Effector CD4-positive, alpha-beta T cell (primary cell): ENCODE measurements at regions not wholly inside any gene's neighbourhood (a gene's known extent, or its start where the extent isn't known, plus 50 kb on each side); places are given as distances from the start of the nearest gene placed in this dataset.

ENCODE experiments used
- DNase-seq: peaks from one replicate; pipeline ENCODE4 v3.0.0-alpha.2; 2020

GRCh38 chr18:51739044-51739666 is 541.7 kb upstream of the MEX3C start:
- DNase-seq = no peak

- no peak for DNase-seq
Measured at GRCh38 chr18:51751901-51752300, 554.4 kb upstream of the MEX3C start.

GRCh38 chr18:51753365-51754057 is 556.0 kb upstream of the MEX3C start:
- DNase-seq = no peak

- no peak for DNase-seq
Measured at GRCh38 chr18:51754566-51754965, 557.1 kb upstream of the MEX3C start.

GRCh38 chr18:51757255-51757924 is 559.9 kb upstream of the MEX3C start:
- DNase-seq = no peak

- no peak for DNase-seq
Measured at GRCh38 chr18:51762373-51762772, 564.9 kb upstream of the MEX3C start.

GRCh38 chr18:51765606-51766360 is 568.3 kb upstream of the MEX3C start:
- no peak for DNase-seq

GRCh38 chr18:51767293-51767692 is 569.8 kb upstream of the MEX3C start:
- no peak for DNase-seq

- DNase-seq = no peak
Measured at GRCh38 chr18:51778115-51778514, 561.9 kb upstream of the DCC start.

- no peak for DNase-seq
Measured at GRCh38 chr18:51789871-51790270, 550.1 kb upstream of the DCC start.

GRCh38 chr18:51801514-51801913 is 538.5 kb upstream of the DCC start:
- no peak for DNase-seq

GRCh38 chr18:51802569-51803428 is 537.2 kb upstream of the DCC start:
- DNase-seq = no peak

- DNase-seq = no peak
Measured at GRCh38 chr18:51807336-51807735, 532.7 kb upstream of the DCC start.

- no peak for DNase-seq
Measured at GRCh38 chr18:51811883-51812282, 528.1 kb upstream of the DCC start.

- no peak for DNase-seq
Measured at GRCh38 chr18:51813740-51814139, 526.3 kb upstream of the DCC start.

- no peak for DNase-seq
Measured at GRCh38 chr18:51821610-51822009, 518.4 kb upstream of the DCC start.

- DNase-seq = no peak
Measured at GRCh38 chr18:51824746-51825145, 515.3 kb upstream of the DCC start.

- no peak for DNase-seq
Measured at GRCh38 chr18:51833850-51834249, 506.1 kb upstream of the DCC start.

- DNase-seq = no peak
Measured at GRCh38 chr18:51848702-51849101, 491.3 kb upstream of the DCC start.

GRCh38 chr18:51852681-51853080 is 487.3 kb upstream of the DCC start:
- no peak for DNase-seq

GRCh38 chr18:51857989-51858388 is 482.0 kb upstream of the DCC start:
- no peak for DNase-seq

- DNase-seq = no peak
Measured at GRCh38 chr18:51861046-51861445, 479.0 kb upstream of the DCC start.
